ENCODE measurements at regions not wholly inside any gene's neighbourhood (a gene's known extent, or its start where the extent isn't known, plus 50 kb on each side); places are given as distances from the start of the nearest gene placed in this dataset.

- Histone ChIP-seq H3K4me2 (ENCODE audit: low read length) (no peak overlapping the region), H3K9ac (ENCODE audit: low read length) (no peak overlapping the region), H2AFZ (ENCODE audit: low read depth, low read length) (no peak overlapping the region), H3K36me3 (replicated peaks; ENCODE audit: low read depth, low read length) (no peaks in the 10 kb centered on the region), H4K20me1 (ENCODE audit: insufficient read depth, low read length) (no peaks in the 10 kb centered on the region), H3K4me1 (ENCODE audit: low read length) (no peaks in the 10 kb centered on the region), H3K79me2 (ENCODE audit: low read length) (no peaks in the 10 kb centered on the region), H3K27me3 (ENCODE audit: low read depth, low read length) (no peaks in the 10 kb centered on the region), H3K9me3 (ENCODE audit: insufficient read depth, low read length) (peaks cover 4% of the 10 kb centered on the region; the same call in 1 of the 2 replicates), H3K4me3 (ENCODE audit: low read length) (no peak overlapping the region), H3K27ac (ENCODE audit: low read length) (no peak overlapping the region)
- TF ChIP-seq EZH2phosphoT487 (IDR thresholded peaks at IDR 0.05; ENCODE audit: low read depth) (no peak), CTCF (IDR thresholded peaks at IDR 0.05; ENCODE audit: low read depth, low read length) (no peak)
Measured at GRCh38 chr13:104382951-104383350, 1316.7 kb upstream of the SLC10A2 start.

GRCh38 chr13:104376588-104376987 lies 1310.4 kb upstream of the SLC10A2 start:
- H3K36me3 ChIP-seq (replicated peaks; ENCODE audit: low read depth, low read length), result no peaks in the 10 kb centered on the region
- no peaks in the 10 kb centered on the region for H4K20me1 ChIP-seq (ENCODE audit: insufficient read depth, low read length)
- no peak overlapping the region for H2AFZ ChIP-seq (ENCODE audit: low read depth, low read length)
- H3K9ac ChIP-seq (ENCODE audit: low read length), result no peak overlapping the region
- TF ChIP-seq CTCF (IDR thresholded peaks at IDR 0.05; ENCODE audit: low read depth, low read length) (no peak), EZH2phosphoT487 (IDR thresholded peaks at IDR 0.05; ENCODE audit: low read depth) (no peak)
- H3K4me1 ChIP-seq (ENCODE audit: low read length), result no peaks in the 10 kb centered on the region
- no peaks in the 10 kb centered on the region for H3K79me2 ChIP-seq (ENCODE audit: low read length)
- H3K27ac ChIP-seq (ENCODE audit: low read length), result no peak overlapping the region
- no peak overlapping the region for H3K4me2 ChIP-seq (ENCODE audit: low read length)
- no peak overlapping the region for H3K4me3 ChIP-seq (ENCODE audit: low read length)
- no peaks in the 10 kb centered on the region for H3K9me3 ChIP-seq (ENCODE audit: insufficient read depth, low read length)
- no peaks in the 10 kb centered on the region for H3K27me3 ChIP-seq (ENCODE audit: low read depth, low read length)

GRCh38 chr13:104375614-104376013 lies 1309.4 kb upstream of the SLC10A2 start:
- no peaks in the 10 kb centered on the region for H3K4me1 ChIP-seq (ENCODE audit: low read length)
- H3K9ac ChIP-seq (ENCODE audit: low read length), result no peak overlapping the region
- H3K27ac ChIP-seq (ENCODE audit: low read length), result no peak overlapping the region
- H3K36me3 ChIP-seq (replicated peaks; ENCODE audit: low read depth, low read length), result no peaks in the 10 kb centered on the region
- H3K9me3 ChIP-seq (ENCODE audit: insufficient read depth, low read length), result no peaks in the 10 kb centered on the region
- no peak overlapping the region for H2AFZ ChIP-seq (ENCODE audit: low read depth, low read length)
- no peaks in the 10 kb centered on the region for H3K27me3 ChIP-seq (ENCODE audit: low read depth, low read length)
- TF ChIP-seq EZH2phosphoT487 (IDR thresholded peaks at IDR 0.05; ENCODE audit: low read depth) (no peak), CTCF (IDR thresholded peaks at IDR 0.05; ENCODE audit: low read depth, low read length) (no peak)
- no peak overlapping the region for H3K4me2 ChIP-seq (ENCODE audit: low read length)
- no peaks in the 10 kb centered on the region for H3K79me2 ChIP-seq (ENCODE audit: low read length)
- H3K4me3 ChIP-seq (ENCODE audit: low read length), result no peak overlapping the region
- H4K20me1 ChIP-seq (ENCODE audit: insufficient read depth, low read length), result no peaks in the 10 kb centered on the region

GRCh38 chr13:104372095-104372655 lies 1306.0 kb upstream of the SLC10A2 start:
- Histone ChIP-seq H2AFZ (ENCODE audit: low read depth, low read length) (no peak overlapping the region), H3K27me3 (ENCODE audit: low read depth, low read length) (no peaks in the 10 kb centered on the region), H3K4me3 (ENCODE audit: low read length) (no peak overlapping the region), H3K4me1 (ENCODE audit: low read length) (no peaks in the 10 kb centered on the region), H3K36me3 (replicated peaks; ENCODE audit: low read depth, low read length) (no peaks in the 10 kb centered on the region), H4K20me1 (ENCODE audit: insufficient read depth, low read length) (no peaks in the 10 kb centered on the region), H3K4me2 (ENCODE audit: low read length) (no peak overlapping the region), H3K9ac (ENCODE audit: low read length) (no peak overlapping the region), H3K79me2 (ENCODE audit: low read length) (no peaks in the 10 kb centered on the region), H3K27ac (ENCODE audit: low read length) (no peak overlapping the region), H3K9me3 (ENCODE audit: insufficient read depth, low read length) (no peaks in the 10 kb centered on the region)
- TF ChIP-seq CTCF (IDR thresholded peaks at IDR 0.05; ENCODE audit: low read depth, low read length) (no peak), EZH2phosphoT487 (IDR thresholded peaks at IDR 0.05; ENCODE audit: low read depth) (no peak)

Measured in OCI-LY3 (cell line).